GM20000 (cell line): ENCODE measurements at regions not wholly inside any gene's neighbourhood (a gene's known extent, or its start where the extent isn't known, plus 50 kb on each side); places are given as distances from the start of the nearest gene placed in this dataset.

Experiments
- DNase-seq: peaks from one replicate; pipeline ENCODE4 v3.0.0; 2012; ENCODE audit warnings: low spot score
- TF ChIP-seq, protein P1 (sequence below): IDR thresholded peaks from 2 replicates; pipeline ENCODE4 v1.5.1; 2012; ENCODE audit warnings: mild to moderate bottlenecking, control low read depth; ENCODE audit errors: extremely low read depth, missing control alignments

DNA sequence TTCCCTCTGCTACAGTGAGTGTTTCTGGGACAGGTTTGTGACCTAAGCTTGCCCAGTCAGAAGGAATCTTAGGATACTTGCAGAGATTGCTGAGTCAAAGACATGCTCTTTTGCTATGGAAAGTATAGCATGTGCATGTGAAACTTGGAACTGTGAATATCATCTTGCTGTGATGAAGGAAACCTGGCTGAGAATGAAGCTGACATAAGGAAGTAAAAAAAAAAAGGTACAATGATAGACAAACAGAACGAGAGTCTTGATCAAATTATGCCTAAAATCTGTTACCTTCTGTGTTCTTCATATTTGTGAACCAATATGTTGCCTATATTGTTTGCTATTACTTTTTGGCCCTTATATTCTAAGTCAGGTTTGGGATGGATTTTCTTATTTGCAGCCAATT lies 525.7 kb downstream of the NPIPA7 start:
- no peak for DNase-seq
- TF ChIP-seq, protein P1, sequence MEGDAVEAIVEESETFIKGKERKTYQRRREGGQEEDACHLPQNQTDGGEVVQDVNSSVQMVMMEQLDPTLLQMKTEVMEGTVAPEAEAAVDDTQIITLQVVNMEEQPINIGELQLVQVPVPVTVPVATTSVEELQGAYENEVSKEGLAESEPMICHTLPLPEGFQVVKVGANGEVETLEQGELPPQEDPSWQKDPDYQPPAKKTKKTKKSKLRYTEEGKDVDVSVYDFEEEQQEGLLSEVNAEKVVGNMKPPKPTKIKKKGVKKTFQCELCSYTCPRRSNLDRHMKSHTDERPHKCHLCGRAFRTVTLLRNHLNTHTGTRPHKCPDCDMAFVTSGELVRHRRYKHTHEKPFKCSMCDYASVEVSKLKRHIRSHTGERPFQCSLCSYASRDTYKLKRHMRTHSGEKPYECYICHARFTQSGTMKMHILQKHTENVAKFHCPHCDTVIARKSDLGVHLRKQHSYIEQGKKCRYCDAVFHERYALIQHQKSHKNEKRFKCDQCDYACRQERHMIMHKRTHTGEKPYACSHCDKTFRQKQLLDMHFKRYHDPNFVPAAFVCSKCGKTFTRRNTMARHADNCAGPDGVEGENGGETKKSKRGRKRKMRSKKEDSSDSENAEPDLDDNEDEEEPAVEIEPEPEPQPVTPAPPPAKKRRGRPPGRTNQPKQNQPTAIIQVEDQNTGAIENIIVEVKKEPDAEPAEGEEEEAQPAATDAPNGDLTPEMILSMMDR, result no peak

DNA sequence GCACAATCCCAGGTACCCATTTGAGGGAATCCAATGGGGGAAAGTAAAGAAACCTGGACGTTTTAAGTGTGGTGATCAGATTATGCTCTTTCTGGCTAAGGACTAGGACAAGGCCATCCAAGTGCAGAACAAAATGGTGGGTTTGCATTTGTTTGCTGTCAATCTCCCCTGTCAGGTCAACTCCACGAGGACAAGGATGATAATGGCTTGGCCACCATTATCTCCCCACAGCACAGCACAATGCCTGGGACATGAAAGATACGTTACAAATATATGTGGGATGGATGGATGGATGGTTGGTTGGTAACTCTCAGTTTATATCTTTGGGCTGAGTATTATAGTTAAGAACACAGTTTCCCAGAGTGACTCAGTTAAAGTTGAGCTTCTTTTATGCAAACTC lies 526.9 kb downstream of the NPIPA7 start:
- no peak for DNase-seq
- TF ChIP-seq, protein P1, result no peak

DNA sequence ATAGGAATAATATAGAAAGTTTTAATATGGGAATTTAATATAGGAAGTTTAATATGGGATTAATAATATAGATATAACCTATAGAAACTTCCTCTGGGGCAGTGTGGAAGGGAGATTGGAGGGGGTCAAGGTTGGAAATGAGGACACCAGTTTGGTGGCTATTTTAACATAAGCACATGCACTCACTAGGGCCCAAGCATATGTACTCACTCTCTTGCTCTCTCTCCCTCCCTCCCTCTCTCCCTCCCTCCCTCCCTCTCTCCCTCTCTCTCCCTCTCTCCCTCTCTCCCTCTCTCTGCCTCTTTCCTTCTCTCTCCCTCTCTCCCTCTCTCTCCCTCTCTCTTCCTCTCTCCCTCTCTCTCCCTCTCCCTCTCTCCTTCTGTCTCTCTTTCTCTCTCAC lies 528.1 kb downstream of the NPIPA7 start:
- no peak for DNase-seq
- TF ChIP-seq, protein P1, result no peak

DNA sequence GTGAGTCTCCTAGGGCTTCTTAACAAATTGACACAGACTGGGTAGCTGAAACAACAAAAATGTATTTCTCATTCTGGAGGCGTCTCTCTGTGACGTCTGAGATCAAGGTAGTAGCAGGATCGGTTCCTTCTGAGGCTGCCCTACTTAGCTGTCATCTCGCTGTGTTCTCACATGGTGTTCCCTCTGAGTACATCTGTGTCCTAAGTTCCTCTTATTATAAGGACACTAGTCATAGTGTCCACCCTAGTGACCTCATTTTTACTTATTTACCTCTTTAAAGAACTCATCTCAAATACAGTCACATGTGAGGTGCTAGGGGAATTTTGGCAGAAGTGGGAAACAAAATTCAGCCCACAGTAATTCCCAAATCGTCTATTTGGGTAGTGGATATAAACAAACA lies 529.1 kb downstream of the NPIPA7 start:
- TF ChIP-seq, protein P1, result no peak
- DNase-seq, result no peak

DNA sequence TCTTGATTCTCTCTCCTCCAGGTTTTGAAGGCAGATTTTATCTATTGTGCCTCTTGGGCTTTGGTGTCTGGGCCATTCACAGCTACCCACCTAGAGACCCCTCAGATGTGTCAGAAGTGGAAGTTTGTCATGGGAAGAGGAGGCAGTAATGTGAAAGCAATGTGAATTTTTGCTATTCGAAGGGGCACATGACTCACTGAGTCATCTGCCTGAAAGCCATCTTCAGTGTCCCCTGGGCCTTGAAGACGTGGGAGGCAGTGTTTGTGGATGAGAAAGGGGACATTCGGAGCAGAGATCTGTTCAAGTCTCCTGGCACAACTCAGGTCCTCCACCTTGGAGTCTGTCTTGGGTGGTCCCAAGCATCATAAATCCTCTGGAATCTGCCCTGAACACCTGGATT lies 530.2 kb downstream of the NPIPA7 start:
- no peak for DNase-seq
- TF ChIP-seq, protein P1, result no peak

DNA sequence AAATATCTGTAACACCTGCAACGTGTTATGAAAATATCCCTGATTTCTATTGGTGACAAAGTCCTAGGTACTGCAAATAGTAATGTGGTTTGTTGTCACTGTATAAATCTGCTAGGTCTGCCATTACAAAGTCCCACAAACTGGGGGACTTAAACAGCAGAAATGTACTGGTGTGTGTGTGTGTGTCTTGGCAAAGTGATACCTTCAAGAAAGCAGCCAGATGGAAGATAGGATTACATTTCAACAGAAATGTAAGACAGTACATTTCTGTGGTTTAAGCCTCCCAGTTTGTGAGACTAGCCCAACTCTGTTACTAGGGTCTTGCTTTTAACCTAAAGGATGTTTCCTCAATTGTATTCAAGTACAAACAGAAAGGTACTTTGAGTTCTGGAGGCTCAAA lies 531.7 kb downstream of the NPIPA7 start:
- DNase-seq, result no peak
- TF ChIP-seq, protein P1, result no peak

DNA sequence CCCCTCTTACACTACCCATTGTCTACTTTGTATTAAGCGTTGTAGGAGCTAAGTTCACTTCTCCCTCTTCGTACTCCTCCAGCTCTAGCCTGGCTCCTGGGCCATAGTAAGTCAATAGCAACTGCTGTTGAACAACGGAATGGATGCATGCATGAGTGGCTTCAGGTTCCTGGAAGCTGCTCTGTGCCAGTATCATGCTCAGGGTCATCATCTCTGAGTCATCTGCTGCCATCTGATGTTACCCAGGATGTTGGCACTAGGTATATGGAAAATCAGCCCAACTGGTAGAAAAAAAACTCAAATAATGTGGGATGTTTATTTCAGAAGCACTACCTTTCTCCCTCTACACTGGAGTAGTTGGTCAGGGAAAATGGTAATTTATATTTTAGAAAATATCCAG lies 536.8 kb downstream of the NPIPA7 start:
- no peak for DNase-seq

More for the DNA sequence above, 536.8 kb downstream of the NPIPA7 start:
- TF ChIP-seq, protein P1, result no peak
